ENCODE measurements at regions not wholly inside any gene's neighbourhood (a gene's known extent, or its start where the extent isn't known, plus 50 kb on each side); places are given as distances from the start of the nearest gene placed in this dataset.
"Not testable (repeated sequence)": the region's sequence is repeated elsewhere in the genome, so short reads cannot be mapped to it uniquely, and the experiment has no call there.

DNA sequence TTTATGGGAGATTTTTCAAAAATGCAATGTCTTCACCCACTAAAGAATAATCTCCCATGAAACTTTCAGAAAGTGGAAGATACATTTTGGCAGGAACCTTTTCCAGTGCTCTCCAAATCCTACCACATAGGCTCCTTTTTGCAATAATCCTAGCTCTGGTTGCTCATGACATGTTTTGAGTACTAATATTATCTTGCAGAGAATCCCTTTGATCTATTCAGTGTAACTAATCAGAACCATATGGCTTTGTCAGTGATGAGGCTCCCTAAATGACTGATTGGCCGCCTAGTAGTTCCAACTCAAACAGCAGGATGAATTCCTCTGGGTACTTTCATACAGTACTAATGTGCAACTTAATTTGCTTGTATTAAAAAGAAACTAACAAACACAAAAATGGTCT lies 544.0 kb upstream of the FAM98A start:
- H3K4me1 ChIP-seq (ENCODE audit: control insufficient read depth, insufficient read depth, low read length) = no peaks in the 10 kb centered on the region
- H3K9me3 ChIP-seq (ENCODE audit: control insufficient read depth, low read length) = no peaks in the 10 kb centered on the region
- H3K4me3 ChIP-seq (ENCODE audit: low read length) = no peak overlapping the region
- H3K27me3 ChIP-seq (ENCODE audit: control insufficient read depth, insufficient read depth) = no peaks in the 10 kb centered on the region
- DNase-seq = no peak
- 59% methylated on average over 1 of the region's 1 CpG for WGBS
- no peak for ATAC-seq
- intact Hi-C loops (cut with DNase I) = no loop called here
- H3K27ac ChIP-seq (ENCODE audit: low read length) = no peak overlapping the region

DNA sequence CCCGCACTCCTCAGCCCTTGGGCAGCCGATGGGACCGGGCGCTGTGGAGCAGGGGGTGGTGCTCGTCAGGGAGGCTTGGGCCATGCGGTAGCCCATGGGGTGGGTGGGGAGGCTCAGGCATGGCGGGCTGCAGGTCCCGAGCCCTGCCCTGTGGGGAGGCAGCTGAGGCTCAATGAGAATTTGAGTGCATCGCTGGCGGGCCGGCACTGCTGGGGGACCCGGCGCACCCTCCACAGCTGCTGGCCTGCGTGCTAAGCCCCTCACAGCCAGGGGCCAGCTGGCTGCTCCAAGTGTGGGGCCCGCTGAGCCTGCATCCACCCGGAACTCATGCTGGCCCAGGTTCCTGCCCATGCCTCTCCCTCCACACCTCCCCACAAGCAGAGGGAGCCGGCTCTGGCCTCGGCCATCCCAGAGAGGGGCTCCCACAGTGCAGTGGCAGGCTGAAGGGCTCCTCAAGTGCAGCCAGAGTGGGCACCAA lies 543.5 kb upstream of the FAM98A start:
- H3K27ac ChIP-seq (ENCODE audit: low read length); H3K4me1 ChIP-seq (ENCODE audit: control insufficient read depth, insufficient read depth, low read length); H3K9me3 ChIP-seq (ENCODE audit: control insufficient read depth, low read length); intact Hi-C loops (cut with DNase I); H3K27me3 ChIP-seq (ENCODE audit: control insufficient read depth, insufficient read depth); ATAC-seq; H3K4me3 ChIP-seq (ENCODE audit: low read length): not testable (repeated sequence)
- 91% methylated on average over 18 of the region's 18 CpGs for WGBS
- peak in 1 of 3 donors; percentile 31 for DNase-seq

DNA sequence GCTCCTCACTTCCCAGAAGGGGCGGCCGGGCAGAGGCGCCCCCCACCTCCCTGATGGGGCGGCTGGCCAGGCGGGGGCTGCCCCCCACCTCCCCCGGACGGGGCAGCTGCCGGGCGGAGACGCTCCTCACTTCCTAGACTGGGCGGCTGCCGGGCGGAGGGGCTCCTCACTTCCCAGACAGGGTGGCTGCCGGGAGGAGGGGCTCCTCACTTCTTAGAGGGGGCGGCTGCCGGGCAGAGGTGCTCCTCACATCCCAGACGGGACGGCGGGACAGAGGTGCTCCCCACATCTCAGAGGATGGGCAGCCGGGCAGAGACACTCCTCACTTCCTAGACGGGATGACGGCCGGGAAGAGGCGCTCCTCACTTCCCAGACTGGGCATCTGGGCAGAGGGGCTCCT lies 534.0 kb upstream of the FAM98A start:
- H3K4me1 ChIP-seq (ENCODE audit: control insufficient read depth, insufficient read depth, low read length); H3K27me3 ChIP-seq (ENCODE audit: control insufficient read depth, insufficient read depth); intact Hi-C loops (cut with DNase I); H3K27ac ChIP-seq (ENCODE audit: low read length); H3K9me3 ChIP-seq (ENCODE audit: control insufficient read depth, low read length); H3K4me3 ChIP-seq (ENCODE audit: low read length); ATAC-seq: not testable (repeated sequence)
- DNase-seq = peak in 2 of 3 donors; percentile 23 to 54
- 95% methylated on average over 24 of the region's 24 CpGs for WGBS

DNA sequence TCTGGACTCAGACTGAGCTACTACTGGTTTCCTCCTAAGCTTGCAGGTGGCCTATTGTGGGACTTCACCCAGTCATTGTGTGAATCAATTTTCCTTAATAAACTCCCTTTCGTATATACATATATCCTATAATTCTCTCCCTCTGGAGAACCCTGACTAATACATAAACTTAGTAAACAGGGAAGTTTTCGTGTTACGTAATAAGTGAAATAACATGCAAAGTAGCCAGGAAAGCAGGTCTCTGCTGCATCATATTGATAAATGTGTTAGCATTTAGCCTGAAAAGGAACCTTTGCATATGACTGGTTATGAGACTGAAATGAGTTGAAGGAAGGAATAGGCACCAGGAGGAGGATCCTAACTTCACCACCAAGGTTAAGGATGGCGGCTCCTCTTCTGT lies 527.2 kb upstream of the FAM98A start:
- WGBS = 95% methylated on average over 4 of the region's 4 CpGs
- DNase-seq = no peak
- Histone ChIP-seq H3K27me3 (ENCODE audit: control insufficient read depth, insufficient read depth) (no peaks in the 10 kb centered on the region), H3K9me3 (ENCODE audit: control insufficient read depth, low read length) (no peaks in the 10 kb centered on the region), H3K4me3 (ENCODE audit: low read length) (no peak overlapping the region), H3K4me1 (ENCODE audit: control insufficient read depth, insufficient read depth, low read length) (no peaks in the 10 kb centered on the region), H3K27ac (ENCODE audit: low read length) (no peak overlapping the region)
- ATAC-seq = no peak
- intact Hi-C loops (cut with DNase I) = no loop called here

DNA sequence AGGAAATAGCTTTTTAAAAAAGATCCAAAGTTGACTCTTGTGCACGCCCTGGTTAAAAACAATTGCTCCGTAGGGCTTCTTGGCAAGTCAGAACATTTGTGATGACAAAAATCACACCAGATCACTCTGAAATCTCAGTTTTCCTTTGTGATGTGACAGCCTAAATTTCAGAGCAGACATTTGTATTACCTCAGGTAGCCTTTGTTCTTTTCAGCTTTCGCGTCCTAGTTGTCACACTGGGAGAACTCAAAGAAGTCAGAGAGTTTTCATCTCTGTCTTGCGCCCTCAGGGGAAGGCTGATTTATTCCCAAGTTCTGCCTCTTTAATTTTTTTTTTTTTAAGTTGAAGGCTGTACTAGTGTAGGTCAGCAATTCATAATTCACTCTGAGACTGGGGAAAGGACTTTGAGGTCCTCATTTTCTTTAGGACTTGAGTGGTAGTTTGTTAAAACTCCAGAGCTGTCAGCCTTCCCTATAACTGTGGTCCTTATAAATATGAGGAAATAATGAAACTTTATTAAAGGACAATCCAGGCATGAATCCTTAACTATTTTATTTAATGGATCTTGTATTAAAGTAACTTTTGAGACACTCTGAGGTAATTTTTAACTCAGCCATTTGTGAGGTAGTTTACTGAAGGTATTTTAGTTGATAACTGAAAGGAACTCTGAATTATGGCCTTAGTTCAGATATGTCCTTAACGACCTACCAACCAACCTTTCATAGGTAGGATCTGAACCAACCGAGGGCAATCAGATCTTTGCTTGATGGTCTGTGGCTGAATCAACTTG lies 525.1 kb upstream of the FAM98A start:
- H3K27ac ChIP-seq (ENCODE audit: low read length) = no peak overlapping the region
- H3K27me3 ChIP-seq (ENCODE audit: control insufficient read depth, insufficient read depth) = no peaks in the 10 kb centered on the region
- ATAC-seq = no peak
- H3K4me1 ChIP-seq (ENCODE audit: control insufficient read depth, insufficient read depth, low read length) = no peaks in the 10 kb centered on the region
- H3K4me3 ChIP-seq (ENCODE audit: low read length) = no peak overlapping the region
- intact Hi-C loops (cut with DNase I) = no loop called here
- no peak for DNase-seq
- WGBS = 65% methylated on average over 7 of the region's 7 CpGs
- H3K9me3 ChIP-seq (ENCODE audit: control insufficient read depth, low read length) = no peaks in the 10 kb centered on the region

DNA sequence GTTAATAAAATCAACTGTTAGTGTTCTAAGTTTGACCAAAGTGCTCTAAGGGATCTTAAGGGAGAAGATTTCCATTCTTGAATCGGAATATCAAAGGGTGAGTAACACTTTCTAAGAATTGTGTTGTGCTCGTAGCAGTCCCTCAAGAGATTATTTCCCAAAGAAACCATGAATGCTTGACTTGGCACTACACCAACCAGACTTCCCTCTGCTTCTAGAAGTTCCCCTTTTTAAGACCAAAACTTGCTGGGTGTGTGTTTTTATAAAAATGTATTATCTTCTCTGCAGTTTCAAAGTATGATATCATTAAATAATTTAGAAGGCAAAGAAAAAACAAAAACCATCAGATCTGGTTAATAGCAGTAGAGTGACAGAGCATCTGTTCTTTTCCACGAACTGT lies 522.0 kb upstream of the FAM98A start:
- no peak overlapping the region for H3K4me3 ChIP-seq (ENCODE audit: low read length)
- no peaks in the 10 kb centered on the region for H3K4me1 ChIP-seq (ENCODE audit: control insufficient read depth, insufficient read depth, low read length)
- no peak for ATAC-seq
- 26% methylated on average over 3 of the region's 3 CpGs for WGBS
- no peaks in the 10 kb centered on the region for H3K9me3 ChIP-seq (ENCODE audit: control insufficient read depth, low read length)
- intact Hi-C loops (cut with DNase I) = no loop called here
- H3K27ac ChIP-seq (ENCODE audit: low read length) = no peak overlapping the region
- no peak for DNase-seq
- no peaks in the 10 kb centered on the region for H3K27me3 ChIP-seq (ENCODE audit: control insufficient read depth, insufficient read depth)

DNA sequence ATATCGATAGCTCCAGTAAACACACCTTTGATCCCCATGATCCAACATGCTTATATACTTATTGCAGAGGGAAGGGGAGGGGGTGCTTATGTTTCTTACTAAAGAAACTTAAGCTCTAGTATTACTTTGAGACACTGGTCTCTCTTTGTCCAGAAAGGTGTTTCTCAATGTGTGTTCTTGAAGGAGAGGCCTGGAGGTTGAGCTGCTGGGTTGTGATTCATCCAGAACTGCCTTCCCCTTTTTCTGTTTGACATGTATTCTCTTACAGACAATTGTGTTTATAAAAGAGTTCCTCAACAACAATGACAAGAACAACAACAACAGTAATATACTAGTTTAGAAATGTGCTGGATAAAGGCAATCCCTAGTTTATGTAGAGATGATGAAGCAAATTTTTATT lies 516.0 kb upstream of the FAM98A start:
- no peaks in the 10 kb centered on the region for H3K27me3 ChIP-seq (ENCODE audit: control insufficient read depth, insufficient read depth)
- no peaks in the 10 kb centered on the region for H3K4me1 ChIP-seq (ENCODE audit: control insufficient read depth, insufficient read depth, low read length)
- intact Hi-C loops (cut with DNase I) = no loop called here
- ATAC-seq (no peak), DNase-seq (no peak)
- no peaks in the 10 kb centered on the region for H3K9me3 ChIP-seq (ENCODE audit: control insufficient read depth, low read length)
- H3K27ac ChIP-seq (ENCODE audit: low read length) = no peak overlapping the region
- WGBS = 94% methylated on average over 1 of the region's 1 CpG
- H3K4me3 ChIP-seq (ENCODE audit: low read length) = no peak overlapping the region

DNA sequence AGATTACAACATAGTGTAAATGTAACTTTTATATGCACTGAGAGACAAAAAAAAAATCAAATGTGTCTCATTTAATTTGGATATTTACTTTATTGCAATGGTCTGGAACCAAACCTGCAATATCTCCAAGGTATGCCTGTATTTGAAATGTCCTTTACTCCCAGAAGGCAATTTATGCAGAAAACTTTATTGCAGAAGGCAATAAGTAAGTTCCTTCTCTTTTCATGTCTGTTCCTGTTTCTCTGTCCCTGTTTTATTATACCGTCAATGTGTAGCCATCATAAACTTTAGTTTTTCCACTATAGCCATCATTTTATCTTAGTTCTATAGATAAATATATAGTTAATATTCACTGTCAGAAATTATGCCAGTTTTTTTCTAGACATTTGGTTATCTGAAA lies 513.1 kb upstream of the FAM98A start:
- Histone ChIP-seq H3K9me3 (ENCODE audit: control insufficient read depth, low read length) (no peaks in the 10 kb centered on the region), H3K4me1 (ENCODE audit: control insufficient read depth, insufficient read depth, low read length) (no peaks in the 10 kb centered on the region), H3K27ac (ENCODE audit: low read length) (no peak overlapping the region), H3K27me3 (ENCODE audit: control insufficient read depth, insufficient read depth) (no peaks in the 10 kb centered on the region), H3K4me3 (ENCODE audit: low read length) (no peak overlapping the region)
- ATAC-seq = no peak
- intact Hi-C loops (cut with DNase I) = no loop called here
- 72% methylated on average over 1 of the region's 1 CpG for WGBS
- DNase-seq = no peak

DNA sequence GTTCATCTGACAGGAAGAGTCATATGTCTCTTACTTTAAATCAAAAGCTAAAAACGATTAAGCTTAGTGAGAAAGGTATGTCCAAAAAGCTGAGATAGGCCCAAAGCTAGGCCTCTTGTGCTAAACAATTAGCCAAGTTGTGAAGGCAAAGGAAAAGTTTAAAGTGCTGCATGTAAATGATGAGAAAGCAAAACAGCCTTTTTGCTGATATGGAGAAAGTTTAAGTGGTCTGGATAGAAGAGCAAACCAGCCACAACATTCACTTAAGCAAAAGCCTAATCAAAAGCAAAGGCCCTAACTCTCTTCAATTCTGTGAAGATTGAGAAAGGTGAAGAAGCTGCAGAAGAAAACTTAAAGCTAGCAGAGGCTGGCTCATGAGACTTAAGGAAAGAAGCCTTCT lies 511.3 kb upstream of the FAM98A start:
- no peaks in the 10 kb centered on the region for H3K9me3 ChIP-seq (ENCODE audit: control insufficient read depth, low read length)
- H3K27me3 ChIP-seq (ENCODE audit: control insufficient read depth, insufficient read depth) = no peaks in the 10 kb centered on the region
- H3K4me3 ChIP-seq (ENCODE audit: low read length) = no peak overlapping the region
- DNase-seq (no peak), ATAC-seq (no peak)
- intact Hi-C loops (cut with DNase I) = no loop called here
- no peaks in the 10 kb centered on the region for H3K4me1 ChIP-seq (ENCODE audit: control insufficient read depth, insufficient read depth, low read length)
- no peak overlapping the region for H3K27ac ChIP-seq (ENCODE audit: low read length)
- WGBS = 69% methylated on average over 1 of the region's 1 CpG

DNA sequence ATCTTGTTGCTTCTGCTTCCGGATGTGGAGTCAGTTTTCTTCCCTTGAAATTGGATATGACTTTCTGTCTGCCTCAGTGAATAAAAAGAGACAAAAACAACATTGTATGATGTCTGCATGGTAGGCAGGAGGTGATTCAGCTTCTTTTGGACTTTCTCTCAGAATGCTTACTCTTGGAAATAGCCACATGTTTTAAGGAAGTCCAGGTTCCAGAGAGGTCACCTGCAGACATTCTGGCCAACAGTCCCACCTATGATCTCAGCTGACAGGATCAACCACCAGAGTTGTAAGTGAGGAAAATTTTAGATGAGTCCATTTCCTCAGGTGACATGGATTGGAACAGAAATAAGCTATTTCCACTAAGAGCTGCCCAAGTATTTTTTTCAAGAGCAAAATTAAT lies 508.7 kb upstream of the FAM98A start:
- Histone ChIP-seq H3K4me1 (ENCODE audit: control insufficient read depth, insufficient read depth, low read length) (no peaks in the 10 kb centered on the region), H3K27me3 (ENCODE audit: control insufficient read depth, insufficient read depth) (no peaks in the 10 kb centered on the region), H3K27ac (ENCODE audit: low read length) (no peak overlapping the region), H3K9me3 (ENCODE audit: control insufficient read depth, low read length) (no peaks in the 10 kb centered on the region), H3K4me3 (ENCODE audit: low read length) (no peak overlapping the region)
- intact Hi-C loops (cut with DNase I) = no loop called here
- 82% methylated on average over 1 of the region's 1 CpG for WGBS
- DNase-seq = no peak
- no peak for ATAC-seq

DNA sequence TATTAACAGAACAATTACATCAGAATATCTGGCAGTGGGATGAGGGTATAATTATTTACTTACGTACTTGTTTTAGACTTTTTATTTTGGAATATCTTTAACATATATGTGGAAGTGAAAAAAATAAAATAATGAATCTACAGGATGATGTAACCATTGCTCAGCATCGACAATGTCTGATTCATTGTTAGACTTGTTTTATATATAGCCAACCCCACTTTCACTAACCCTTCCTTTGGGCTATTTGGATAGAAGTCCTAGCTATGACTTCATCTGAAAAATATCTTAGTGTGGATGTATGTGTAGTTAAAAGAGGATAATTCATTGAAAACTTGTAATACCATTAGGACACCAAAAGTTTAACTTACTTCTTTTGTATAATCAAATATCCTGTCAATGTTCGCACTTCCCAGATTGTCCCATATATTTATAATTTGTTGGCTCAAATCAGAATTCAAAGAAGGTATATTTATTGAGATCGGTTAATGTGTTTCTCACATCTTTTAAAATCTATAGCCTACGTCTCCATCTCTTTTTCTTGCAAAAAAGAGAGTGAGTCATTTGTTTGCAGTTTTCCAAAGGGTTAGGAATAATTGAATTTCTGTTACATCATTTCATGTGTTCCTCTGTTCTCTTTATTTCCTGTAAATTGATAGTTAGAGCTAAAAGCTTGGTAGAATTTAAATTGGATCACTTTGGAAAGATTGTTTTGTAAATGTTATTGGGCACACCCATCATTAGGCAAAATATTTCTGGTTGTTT lies 506.1 kb upstream of the FAM98A start:
- no peaks in the 10 kb centered on the region for H3K4me1 ChIP-seq (ENCODE audit: control insufficient read depth, insufficient read depth, low read length)
- H3K9me3 ChIP-seq (ENCODE audit: control insufficient read depth, low read length) = no peaks in the 10 kb centered on the region
- no peak for ATAC-seq
- DNase-seq = no peak
- intact Hi-C loops (cut with DNase I) = no loop called here
- H3K27me3 ChIP-seq (ENCODE audit: control insufficient read depth, insufficient read depth) = no peaks in the 10 kb centered on the region
- no peak overlapping the region for H3K27ac ChIP-seq (ENCODE audit: low read length)
- 51% methylated on average over 5 of the region's 5 CpGs for WGBS
- H3K4me3 ChIP-seq (ENCODE audit: low read length) = no peak overlapping the region

Data from right cardiac atrium (tissue), 5 donors.